ENCODE measurements at regions not wholly inside any gene's neighbourhood (a gene's known extent, or its start where the extent isn't known, plus 50 kb on each side); places are given as distances from the start of the nearest gene placed in this dataset.
A peak's percentile ranks its signal among the peaks of the same experiment; 100 is the strongest.

DNA sequence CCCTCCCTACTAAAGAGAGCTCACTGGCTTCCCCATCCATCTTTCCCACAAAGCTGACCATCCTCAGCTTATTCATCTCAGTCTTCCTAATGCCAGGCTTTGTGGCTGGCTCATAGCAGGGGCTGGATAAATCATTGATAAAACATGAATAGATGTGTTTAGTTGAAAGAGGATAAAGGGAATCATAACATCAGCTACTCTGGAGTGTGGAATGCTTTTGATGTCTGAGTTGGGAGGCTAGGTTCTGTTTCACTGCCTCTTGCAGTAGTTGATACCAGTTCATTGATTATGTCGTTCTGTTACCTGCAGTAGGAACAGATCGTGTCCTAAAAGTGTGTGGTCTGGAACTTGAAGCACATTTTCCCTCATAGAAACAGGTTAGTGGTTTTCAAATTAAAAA, 66.3 kb upstream of the HK2 start:
- no peak overlapping the region for H3K4ac ChIP-seq (ENCODE audit: low read depth, low read length)
- DNase-seq: no peak
- H3K27ac ChIP-seq (ENCODE audit: low read depth, low read length): no peak overlapping the region
- H2AK5ac ChIP-seq (ENCODE audit: low read length): no peak overlapping the region
- no peak overlapping the region for H2BK5ac ChIP-seq (ENCODE audit: low read length)
- H4K5ac ChIP-seq (ENCODE audit: low read length): no peak overlapping the region
- H3K4me1 ChIP-seq (ENCODE audit: control insufficient read depth, low read depth, low read length): peaks cover 2% of the 10 kb centered on the region
- H3K27me3 ChIP-seq (ENCODE audit: insufficient read depth, low read length, poor library complexity): no peaks in the 10 kb centered on the region
- no peak overlapping the region for H2BK120ac ChIP-seq (ENCODE audit: low read depth, low read length)
- no peak overlapping the region for H3K23ac ChIP-seq (ENCODE audit: low read length)
- no peak overlapping the region for H3K4me3 ChIP-seq (ENCODE audit: low read length)
- no peak overlapping the region for H2BK15ac ChIP-seq (replicated peaks; ENCODE audit: low read depth)
- H3K56ac ChIP-seq (ENCODE audit: low read length): no peak overlapping the region
- H3K36me3 ChIP-seq (ENCODE audit: control insufficient read depth, insufficient read depth, low read length): no peaks in the 10 kb centered on the region
- no peaks in the 10 kb centered on the region for H3K79me2 ChIP-seq (ENCODE audit: control insufficient read depth, insufficient read depth, low read length)
- H3K9ac ChIP-seq (ENCODE audit: low read length): no peak overlapping the region
- H3K18ac ChIP-seq (ENCODE audit: low read length): no peak overlapping the region
- H4K8ac ChIP-seq (ENCODE audit: low read depth, low read length): no peak overlapping the region
- H3K4me2 ChIP-seq (ENCODE audit: low read length): no peak overlapping the region
- H3K79me1 ChIP-seq (ENCODE audit: low read length): no peaks in the 10 kb centered on the region
- no CpG with 5 or more reads among the region's 2 CpGs for WGBS (ENCODE audit: extremely low coverage, insufficient coverage, low lambda C conversion rate)

DNA sequence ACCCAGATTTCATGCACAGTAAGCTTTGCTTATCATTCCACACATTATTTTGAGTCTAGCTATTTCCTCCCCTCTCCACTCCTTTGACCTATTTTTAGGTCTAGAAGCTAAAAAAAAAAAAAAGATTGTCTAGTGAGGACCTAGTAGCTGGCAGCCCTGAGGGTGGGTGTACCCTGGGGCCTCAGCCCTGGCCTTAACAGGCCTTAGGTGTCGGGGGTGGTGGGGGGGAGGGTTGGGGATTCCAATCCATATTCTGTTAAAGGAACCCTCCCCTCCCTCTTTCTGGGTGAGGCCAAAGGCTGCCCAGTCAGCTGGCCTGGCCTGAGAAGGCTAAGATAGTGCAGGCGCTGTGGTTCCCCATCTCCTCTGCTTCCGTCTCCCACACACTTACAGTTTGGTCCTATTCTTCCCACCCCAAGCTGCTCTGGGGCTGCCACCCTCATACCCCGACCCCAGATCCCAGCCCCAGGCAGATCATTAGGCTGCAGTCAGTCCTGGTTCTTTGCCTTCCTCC, 65.5 kb upstream of the HK2 start:
- Histone ChIP-seq H3K18ac (ENCODE audit: low read length) (no peak overlapping the region), H4K5ac (ENCODE audit: low read length) (no peak overlapping the region), H3K79me1 (ENCODE audit: low read length) (no peaks in the 10 kb centered on the region)

GRCh38 chr2:74772046-74772445, 61.9 kb upstream of the HK2 start:
- Histone ChIP-seq H2AK5ac (ENCODE audit: low read length) (no peak overlapping the region), H3K36me3 (ENCODE audit: control insufficient read depth, insufficient read depth, low read length) (no peaks in the 10 kb centered on the region), H3K4me2 (ENCODE audit: low read length) (no peak overlapping the region), H3K18ac (ENCODE audit: low read length) (no peak overlapping the region), H3K23ac (ENCODE audit: low read length) (no peak overlapping the region), H3K9ac (ENCODE audit: low read length) (no peak overlapping the region), H3K4ac (ENCODE audit: low read depth, low read length) (no peak overlapping the region), H3K4me3 (ENCODE audit: low read length) (no peak overlapping the region), H3K79me2 (ENCODE audit: control insufficient read depth, insufficient read depth, low read length) (no peaks in the 10 kb centered on the region), H2BK5ac (ENCODE audit: low read length) (no peak overlapping the region), H3K4me1 (ENCODE audit: control insufficient read depth, low read depth, low read length) (no peaks in the 10 kb centered on the region), H3K79me1 (ENCODE audit: low read length) (no peaks in the 10 kb centered on the region), H2BK120ac (ENCODE audit: low read depth, low read length) (no peak overlapping the region), H4K5ac (ENCODE audit: low read length) (no peak overlapping the region), H4K8ac (ENCODE audit: low read depth, low read length) (no peak overlapping the region), H2BK15ac (replicated peaks; ENCODE audit: low read depth) (no peak overlapping the region), H3K27me3 (ENCODE audit: insufficient read depth, low read length, poor library complexity) (no peaks in the 10 kb centered on the region), H3K56ac (ENCODE audit: low read length) (no peak overlapping the region), H3K27ac (ENCODE audit: low read depth, low read length) (no peak overlapping the region)
- DNase-seq: no peak

More for the DNA sequence above, 65.5 kb upstream of the HK2 start:
- no peak overlapping the region for H3K23ac ChIP-seq (ENCODE audit: low read length)
- no peak overlapping the region for H4K8ac ChIP-seq (ENCODE audit: low read depth, low read length)
- no CpG with 5 or more reads among the region's 4 CpGs for WGBS (ENCODE audit: extremely low coverage, insufficient coverage, low lambda C conversion rate)
- H2BK5ac ChIP-seq (ENCODE audit: low read length): no peak overlapping the region
- H3K4ac ChIP-seq (ENCODE audit: low read depth, low read length): no peak overlapping the region
- no peaks in the 10 kb centered on the region for H3K36me3 ChIP-seq (ENCODE audit: control insufficient read depth, insufficient read depth, low read length)
- H3K4me3 ChIP-seq (ENCODE audit: low read length): no peak overlapping the region
- no peak overlapping the region for H3K27ac ChIP-seq (ENCODE audit: low read depth, low read length)
- no peak overlapping the region for H2AK5ac ChIP-seq (ENCODE audit: low read length)
- DNase-seq: no peak
- peaks cover 2% of the 10 kb centered on the region for H3K4me1 ChIP-seq (ENCODE audit: control insufficient read depth, low read depth, low read length)
- H3K79me2 ChIP-seq (ENCODE audit: control insufficient read depth, insufficient read depth, low read length): no peaks in the 10 kb centered on the region
- no peak overlapping the region for H3K9ac ChIP-seq (ENCODE audit: low read length)
- H3K56ac ChIP-seq (ENCODE audit: low read length): no peak overlapping the region
- H2BK15ac ChIP-seq (replicated peaks; ENCODE audit: low read depth): no peak overlapping the region
- no peak overlapping the region for H3K4me2 ChIP-seq (ENCODE audit: low read length)
- H3K27me3 ChIP-seq (ENCODE audit: insufficient read depth, low read length, poor library complexity): no peaks in the 10 kb centered on the region
- H2BK120ac ChIP-seq (ENCODE audit: low read depth, low read length): no peak overlapping the region

- Histone ChIP-seq H3K27ac (ENCODE audit: low read depth, low read length) (no peak overlapping the region), H3K4me2 (ENCODE audit: low read length) (no peak overlapping the region), H4K8ac (ENCODE audit: low read depth, low read length) (no peak overlapping the region), H3K27me3 (ENCODE audit: insufficient read depth, low read length, poor library complexity) (no peaks in the 10 kb centered on the region), H3K18ac (ENCODE audit: low read length) (no peak overlapping the region), H3K36me3 (ENCODE audit: control insufficient read depth, insufficient read depth, low read length) (no peaks in the 10 kb centered on the region), H3K4me3 (ENCODE audit: low read length) (no peak overlapping the region), H3K79me2 (ENCODE audit: control insufficient read depth, insufficient read depth, low read length) (no peaks in the 10 kb centered on the region), H3K56ac (ENCODE audit: low read length) (no peak overlapping the region), H3K9ac (ENCODE audit: low read length) (no peak overlapping the region), H2BK5ac (ENCODE audit: low read length) (no peak overlapping the region), H3K4me1 (ENCODE audit: control insufficient read depth, low read depth, low read length) (no peaks in the 10 kb centered on the region), H2BK15ac (replicated peaks; ENCODE audit: low read depth) (no peak overlapping the region), H4K5ac (ENCODE audit: low read length) (no peak overlapping the region), H3K23ac (ENCODE audit: low read length) (no peak overlapping the region), H2BK120ac (ENCODE audit: low read depth, low read length) (no peak overlapping the region), H3K4ac (ENCODE audit: low read depth, low read length) (no peak overlapping the region), H3K79me1 (ENCODE audit: low read length) (no peaks in the 10 kb centered on the region), H2AK5ac (ENCODE audit: low read length) (no peak overlapping the region)
- WGBS (ENCODE audit: extremely low coverage, insufficient coverage, low lambda C conversion rate): no CpG with 5 or more reads among the region's 8 CpGs
- no peak for DNase-seq
Measured at GRCh38 chr2:74777161-74777900, 56.6 kb upstream of the HK2 start.

DNA sequence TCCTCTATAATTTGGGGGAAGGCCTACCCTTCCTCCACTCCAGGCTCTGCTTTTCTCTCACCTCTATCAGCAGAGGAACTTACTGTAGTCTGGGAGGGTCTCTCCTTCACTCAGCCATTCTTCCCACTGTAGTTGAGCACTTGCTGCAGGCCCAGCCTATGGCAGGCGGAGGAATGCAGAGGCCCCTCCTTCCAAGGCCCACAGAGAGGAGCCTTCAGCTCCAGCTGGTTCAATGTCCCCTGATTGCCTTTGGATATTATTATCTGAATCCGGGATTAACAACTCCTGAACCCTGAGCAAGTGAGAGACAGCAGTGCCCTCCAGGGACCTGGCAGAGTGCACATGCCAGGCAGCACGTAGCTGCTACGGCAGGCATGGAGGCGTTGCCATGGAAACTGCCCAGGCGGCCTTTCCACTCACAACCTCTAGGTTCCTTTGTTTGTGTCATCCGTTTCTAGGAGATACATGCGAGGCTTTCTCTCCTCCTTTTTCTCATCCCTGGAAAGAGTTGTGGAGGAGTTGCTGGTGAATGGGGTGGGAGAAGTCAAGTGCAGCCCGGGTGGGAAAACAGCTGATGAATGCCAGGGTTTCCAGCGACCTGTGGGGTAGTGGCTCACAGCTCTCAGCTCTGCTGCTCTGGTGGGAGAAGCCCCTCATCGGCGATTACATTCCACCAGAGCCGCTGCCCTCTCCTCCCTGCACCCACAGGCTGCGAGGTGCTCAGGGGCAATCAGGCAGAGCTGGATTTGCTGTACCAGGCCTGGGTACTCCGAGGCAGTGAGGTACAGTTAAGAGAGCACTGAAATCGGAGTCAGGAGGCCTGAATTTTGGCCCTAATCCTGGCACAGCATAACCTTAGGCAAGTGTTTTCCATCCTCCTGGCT, 55.3 kb upstream of the HK2 start:
- DNase-seq: peak; percentile 97
- no peak overlapping the region for H3K9ac ChIP-seq (ENCODE audit: low read length)
- H3K4ac ChIP-seq (ENCODE audit: low read depth, low read length): no peak overlapping the region
- no peaks in the 10 kb centered on the region for H3K4me1 ChIP-seq (ENCODE audit: control insufficient read depth, low read depth, low read length)
- WGBS (ENCODE audit: extremely low coverage, insufficient coverage, low lambda C conversion rate): no CpG with 5 or more reads among the region's 16 CpGs
- no peak overlapping the region for H3K27ac ChIP-seq (ENCODE audit: low read depth, low read length)
- no peaks in the 10 kb centered on the region for H3K79me1 ChIP-seq (ENCODE audit: low read length)
- H4K5ac ChIP-seq (ENCODE audit: low read length): no peak overlapping the region
- no peaks in the 10 kb centered on the region for H3K27me3 ChIP-seq (ENCODE audit: insufficient read depth, low read length, poor library complexity)
- no peak overlapping the region for H2BK5ac ChIP-seq (ENCODE audit: low read length)
- H2AK5ac ChIP-seq (ENCODE audit: low read length): no peak overlapping the region
- H3K79me2 ChIP-seq (ENCODE audit: control insufficient read depth, insufficient read depth, low read length): no peaks in the 10 kb centered on the region
- H3K18ac ChIP-seq (ENCODE audit: low read length): no peak overlapping the region
- H2BK15ac ChIP-seq (replicated peaks; ENCODE audit: low read depth): no peak overlapping the region
- H3K56ac ChIP-seq (ENCODE audit: low read length): peak overlapping the region; percentile 25
- no peak overlapping the region for H3K4me3 ChIP-seq (ENCODE audit: low read length)
- H3K4me2 ChIP-seq (ENCODE audit: low read length): peak overlapping the region; percentile 55
- no peaks in the 10 kb centered on the region for H3K36me3 ChIP-seq (ENCODE audit: control insufficient read depth, insufficient read depth, low read length)
- no peak overlapping the region for H4K8ac ChIP-seq (ENCODE audit: low read depth, low read length)
- no peak overlapping the region for H3K23ac ChIP-seq (ENCODE audit: low read length)
- H2BK120ac ChIP-seq (ENCODE audit: low read depth, low read length): no peak overlapping the region
